Activated CD4-positive, alpha-beta T cell treated with anti-CD3 and anti-CD28 coated beads, Interleukin-2, Interleukin-6, amounts not matched to agents 100 ng/mL and 50 ng/mL, durations not matched to agents 16 hours and 8 hours (primary cell): ENCODE measurements at regions not wholly inside any gene's neighbourhood (a gene's known extent, or its start where the extent isn't known, plus 50 kb on each side); places are given as distances from the start of the nearest gene placed in this dataset.
A peak's percentile ranks its signal among the peaks of the same experiment; 100 is the strongest.
"Not testable (repeated sequence)": the region's sequence is repeated elsewhere in the genome, so short reads cannot be mapped to it uniquely, and the experiment has no call there.

Experiments used
- DNase-seq: peaks from one replicate; pipeline ENCODE4 v3.0.0-alpha.2; 2020

- no peak for DNase-seq
Observed at GRCh38 chrX:136975684-136976470, 57.9 kb downstream of the GPR101 start.

GRCh38 chrX:136967966-136968365 is 65.8 kb downstream of the GPR101 start:
- peak; percentile 46 for DNase-seq

GRCh38 chrX:136963973-136964372 is 69.8 kb downstream of the GPR101 start:
- peak; percentile 58 for DNase-seq

- DNase-seq, result peak; percentile 13
Observed at GRCh38 chrX:136961594-136962135, 72.1 kb downstream of the GPR101 start.

GRCh38 chrX:136954930-136955329 is 74.4 kb upstream of the RBMX start:
- DNase-seq, result peak; percentile 31

GRCh38 chrX:136953867-136954787 is 73.6 kb upstream of the RBMX start:
- DNase-seq, result peak; percentile 80

- no peak for DNase-seq
Observed at GRCh38 chrX:136950211-136950610, 69.7 kb upstream of the RBMX start.

- peak; percentile 9 for DNase-seq
Observed at GRCh38 chrX:136941396-136942337, 61.1 kb upstream of the RBMX start.

- DNase-seq, result no peak
Observed at GRCh38 chrX:136936183-136936549, 55.6 kb upstream of the RBMX start.

- DNase-seq, result peak; percentile 54
Observed at GRCh38 chrX:136935533-136936182, 55.1 kb upstream of the RBMX start.

- not testable (repeated sequence) for DNase-seq
Observed at GRCh38 chrX:136934652-136935051, 54.1 kb upstream of the RBMX start.

GRCh38 chrX:136933611-136934145 is 53.2 kb upstream of the RBMX start:
- DNase-seq, result no peak

GRCh38 chrX:136931661-136932060 is 51.1 kb upstream of the RBMX start:
- no peak for DNase-seq
